ENCODE measurements at regions not wholly inside any gene's neighbourhood (a gene's known extent, or its start where the extent isn't known, plus 50 kb on each side); places are given as distances from the start of the nearest gene placed in this dataset.

- no peak overlapping the region for H3K27ac ChIP-seq (ENCODE audit: low read depth, low read length)
- no peaks in the 10 kb centered on the region for H3K9me3 ChIP-seq (ENCODE audit: control insufficient read depth, insufficient read depth, low read length)
- no peak overlapping the region for H3K4me3 ChIP-seq (ENCODE audit: low read depth, low read length)
- ChIA-PET CTCF (no interaction called here), POLR2A (no interaction called here)
- no peak for DNase-seq (ENCODE audit: low read depth, low spot score)
- H3K27me3 ChIP-seq (ENCODE audit: control insufficient read depth, insufficient read depth, low read length), result no peaks in the 10 kb centered on the region
- TF ChIP-seq CTCF (IDR thresholded peaks at IDR 0.05; ENCODE audit: low read depth, low read length), result no peak
These were observed 577.2 kb upstream of the MIR17HG start for GRCh38 chr13:90770334-90770733.

- no peak for DNase-seq (ENCODE audit: low read depth, low spot score)
- Histone ChIP-seq H3K27ac (ENCODE audit: low read depth, low read length) (no peak overlapping the region), H3K9me3 (ENCODE audit: control insufficient read depth, insufficient read depth, low read length) (no peaks in the 10 kb centered on the region), H3K27me3 (ENCODE audit: control insufficient read depth, insufficient read depth, low read length) (no peaks in the 10 kb centered on the region), H3K4me3 (ENCODE audit: low read depth, low read length) (no peak overlapping the region)
- no peak for TF ChIP-seq CTCF (IDR thresholded peaks at IDR 0.05; ENCODE audit: low read depth, low read length)
- CTCF ChIA-PET, result no interaction called here
- POLR2A ChIA-PET, result no interaction called here
These were observed 573.8 kb upstream of the MIR17HG start for GRCh38 chr13:90773681-90774080.

- no peak for DNase-seq (ENCODE audit: low read depth, low spot score)
- no peak for TF ChIP-seq CTCF (IDR thresholded peaks at IDR 0.05; ENCODE audit: low read depth, low read length)
- Histone ChIP-seq H3K27ac (ENCODE audit: low read depth, low read length) (no peak overlapping the region), H3K4me3 (ENCODE audit: low read depth, low read length) (no peak overlapping the region), H3K27me3 (ENCODE audit: control insufficient read depth, insufficient read depth, low read length) (no peaks in the 10 kb centered on the region), H3K9me3 (ENCODE audit: control insufficient read depth, insufficient read depth, low read length) (no peaks in the 10 kb centered on the region)
- ChIA-PET CTCF (no interaction called here), POLR2A (no interaction called here)
These were observed 571.3 kb upstream of the MIR17HG start for GRCh38 chr13:90776051-90776748.

GRCh38 chr13:90783273-90783672 is 564.2 kb upstream of the MIR17HG start:
- ChIA-PET POLR2A (no interaction called here), CTCF (no interaction called here)
- no peak for DNase-seq (ENCODE audit: low read depth, low spot score)
- H3K27ac ChIP-seq (ENCODE audit: low read depth, low read length), result no peak overlapping the region
- no peak for TF ChIP-seq CTCF (IDR thresholded peaks at IDR 0.05; ENCODE audit: low read depth, low read length)
- no peaks in the 10 kb centered on the region for H3K27me3 ChIP-seq (ENCODE audit: control insufficient read depth, insufficient read depth, low read length)
- no peaks in the 10 kb centered on the region for H3K9me3 ChIP-seq (ENCODE audit: control insufficient read depth, insufficient read depth, low read length)
- no peak overlapping the region for H3K4me3 ChIP-seq (ENCODE audit: low read depth, low read length)

DNA sequence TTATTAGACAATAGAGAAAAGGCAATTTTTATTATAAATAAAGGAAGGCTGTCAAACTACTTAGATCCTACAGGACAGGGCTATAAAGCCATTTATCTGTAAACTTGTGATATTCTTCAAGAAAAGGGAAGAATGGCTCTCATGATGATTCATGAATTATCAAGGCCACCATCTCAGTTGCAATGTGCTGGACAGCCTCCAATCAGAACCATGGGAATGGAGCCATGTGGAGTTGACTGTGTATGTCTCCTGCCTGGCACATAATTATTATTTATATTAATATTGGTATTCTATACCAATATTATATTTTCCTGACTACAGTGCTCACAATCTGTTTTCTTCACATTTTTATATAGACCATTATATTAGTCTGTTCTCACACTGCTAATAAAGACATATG is 560.5 kb upstream of the MIR17HG start:
- CTCF ChIA-PET, result no interaction called here
- no peak for TF ChIP-seq CTCF (IDR thresholded peaks at IDR 0.05; ENCODE audit: low read depth, low read length)
- H3K4me3 ChIP-seq (ENCODE audit: low read depth, low read length), result no peak overlapping the region
- no peaks in the 10 kb centered on the region for H3K9me3 ChIP-seq (ENCODE audit: control insufficient read depth, insufficient read depth, low read length)
- POLR2A ChIA-PET, result no interaction called here
- no peaks in the 10 kb centered on the region for H3K27me3 ChIP-seq (ENCODE audit: control insufficient read depth, insufficient read depth, low read length)
- no peak overlapping the region for H3K27ac ChIP-seq (ENCODE audit: low read depth, low read length)
- no peak for DNase-seq (ENCODE audit: low read depth, low spot score)

Measured in AG04450 (cell line).